Endothelial cell (in vitro differentiated cells): ENCODE measurements at regions not wholly inside any gene's neighbourhood (a gene's known extent, or its start where the extent isn't known, plus 50 kb on each side); places are given as distances from the start of the nearest gene placed in this dataset.

Experiments used
- DNase-seq: peaks from one replicate; pipeline ENCODE4 v3.0.0; 2021; ENCODE audit warnings: low spot score
- H3K27ac Mint-ChIP-seq: one replicate; pipeline ENCODE4 v1.8.0; 2021; ENCODE audit warnings: mixed read lengths, inconsistent platforms; ENCODE audit not compliant: unreplicated experiment
- H3K27me3 Mint-ChIP-seq: one replicate; pipeline ENCODE4 v1.8.0; 2021; ENCODE audit warnings: mild to moderate bottlenecking, moderate library complexity, mixed read lengths, inconsistent platforms; ENCODE audit not compliant: unreplicated experiment
- H3K36me3 Mint-ChIP-seq: one replicate; pipeline ENCODE4 v1.8.0; 2021; ENCODE audit warnings: mild to moderate bottlenecking, low read depth, mixed read lengths, inconsistent platforms; ENCODE audit not compliant: unreplicated experiment
- H3K4me1 Mint-ChIP-seq: one replicate; pipeline ENCODE4 v1.8.0; 2021; ENCODE audit warnings: mild to moderate bottlenecking, mixed read lengths, inconsistent platforms; ENCODE audit not compliant: unreplicated experiment
- H3K4me3 Mint-ChIP-seq: one replicate; pipeline ENCODE4 v1.8.0; 2021; ENCODE audit warnings: mild to moderate bottlenecking, mixed read lengths, inconsistent platforms; ENCODE audit not compliant: unreplicated experiment
- H3K9me3 Mint-ChIP-seq: one replicate; pipeline ENCODE4 v1.8.0; 2021; ENCODE audit warnings: mixed read lengths, inconsistent platforms; ENCODE audit not compliant: unreplicated experiment
- CTCF ChIP-seq: fragments of 200-600 bp; sonication (generic); IDR thresholded peaks from one replicate; pipeline ENCODE4 v1.5.0; 2021; ENCODE audit warnings: antibody characterized with exemption; ENCODE audit not compliant: unreplicated experiment

- Mint-ChIP-seq H3K9me3 (no peaks in the 10 kb centered on the region), H3K36me3 (peaks cover 3% of the 10 kb centered on the region), H3K27ac (no peak overlapping the region), H3K4me3 (no peak overlapping the region), H3K4me1 (no peaks in the 10 kb centered on the region), H3K27me3 (peaks cover 1% of the 10 kb centered on the region)
- no peak for TF ChIP-seq CTCF
- DNase-seq, result no peak
Measured at GRCh38 chr11:35066783-35067423, 72.1 kb upstream of the CD44 start.

- Mint-ChIP-seq H3K4me1 (peaks cover 8% of the 10 kb centered on the region), H3K4me3 (no peak overlapping the region), H3K27ac (no peak overlapping the region), H3K9me3 (no peaks in the 10 kb centered on the region), H3K36me3 (peaks cover 3% of the 10 kb centered on the region), H3K27me3 (no peaks in the 10 kb centered on the region)
- DNase-seq, result no peak
- no peak for TF ChIP-seq CTCF
Measured at GRCh38 chr11:35071722-35072121, 67.2 kb upstream of the CD44 start.

GRCh38 chr11:35073691-35074419 lies 65.1 kb upstream of the CD44 start:
- peaks cover 19% of the 10 kb centered on the region for H3K4me1 Mint-ChIP-seq
- peaks cover 3% of the 10 kb centered on the region for H3K27me3 Mint-ChIP-seq
- no peak overlapping the region for H3K4me3 Mint-ChIP-seq
- H3K36me3 Mint-ChIP-seq, result peaks cover 2% of the 10 kb centered on the region
- no peaks in the 10 kb centered on the region for H3K9me3 Mint-ChIP-seq
- no peak for TF ChIP-seq CTCF
- no peak overlapping the region for H3K27ac Mint-ChIP-seq
- DNase-seq, result no peak

- Mint-ChIP-seq H3K27me3 (peaks cover 4% of the 10 kb centered on the region), H3K4me3 (no peak overlapping the region), H3K36me3 (peaks cover 7% of the 10 kb centered on the region), H3K4me1 (peaks cover 19% of the 10 kb centered on the region), H3K27ac (peak overlapping the region; percentile 14), H3K9me3 (no peaks in the 10 kb centered on the region)
- no peak for DNase-seq
- no peak for TF ChIP-seq CTCF
Measured at GRCh38 chr11:35076201-35077100, 62.5 kb upstream of the CD44 start.
